Keratinocyte (primary cell): ENCODE measurements at regions not wholly inside any gene's neighbourhood (a gene's known extent, or its start where the extent isn't known, plus 50 kb on each side); places are given as distances from the start of the nearest gene placed in this dataset.

ENCODE experiments used
- EZH2 ChIP-seq: IDR thresholded peaks from one replicate; pipeline ENCODE4 v1.6.1; 2012; ENCODE audit warnings: inconsistent platforms, mild to moderate bottlenecking, low read length, moderate library complexity
- TF ChIP-seq, protein P1 (sequence below), 3 experiments: IDR thresholded peaks in 1 of 3; conservative IDR thresholded peaks in 1 of 3; optimal IDR thresholded peaks in 1 of 3; 2 replicates in 2 of 3; 3 replicates in 1 of 3; pipeline versions ENCODE3 to v1.5.1; 2011; ENCODE audit warnings: low read length in 3 of 3, mild to moderate bottlenecking in 3 of 3, moderate library complexity in 2 of 3, control low read depth in 1 of 3, inconsistent platforms in 1 of 3; ENCODE audit not compliant: insufficient read depth in 2 of 3; ENCODE audit errors: extremely low read depth in 1 of 3

DNA sequence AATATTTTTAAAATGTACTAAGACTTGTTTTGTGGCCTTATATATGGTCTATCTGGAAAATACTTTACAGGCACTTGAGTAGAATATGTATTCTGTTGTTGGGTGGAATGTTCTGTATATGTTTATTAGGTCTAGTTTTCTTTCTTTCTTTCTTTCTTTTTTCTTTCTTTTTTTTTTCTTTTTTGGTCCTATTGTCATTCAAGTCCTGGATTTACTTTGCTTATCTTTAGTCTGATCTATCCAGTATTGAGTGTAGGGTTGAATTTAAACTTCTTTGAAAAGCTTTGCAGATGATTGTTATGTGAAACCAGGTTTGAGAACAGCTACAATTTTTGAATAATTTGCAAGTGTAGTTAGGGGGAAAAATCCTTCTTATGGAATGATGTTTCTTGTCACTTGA is 67.1 kb upstream of the GRIK2 start:
- TF ChIP-seq, protein P1, sequence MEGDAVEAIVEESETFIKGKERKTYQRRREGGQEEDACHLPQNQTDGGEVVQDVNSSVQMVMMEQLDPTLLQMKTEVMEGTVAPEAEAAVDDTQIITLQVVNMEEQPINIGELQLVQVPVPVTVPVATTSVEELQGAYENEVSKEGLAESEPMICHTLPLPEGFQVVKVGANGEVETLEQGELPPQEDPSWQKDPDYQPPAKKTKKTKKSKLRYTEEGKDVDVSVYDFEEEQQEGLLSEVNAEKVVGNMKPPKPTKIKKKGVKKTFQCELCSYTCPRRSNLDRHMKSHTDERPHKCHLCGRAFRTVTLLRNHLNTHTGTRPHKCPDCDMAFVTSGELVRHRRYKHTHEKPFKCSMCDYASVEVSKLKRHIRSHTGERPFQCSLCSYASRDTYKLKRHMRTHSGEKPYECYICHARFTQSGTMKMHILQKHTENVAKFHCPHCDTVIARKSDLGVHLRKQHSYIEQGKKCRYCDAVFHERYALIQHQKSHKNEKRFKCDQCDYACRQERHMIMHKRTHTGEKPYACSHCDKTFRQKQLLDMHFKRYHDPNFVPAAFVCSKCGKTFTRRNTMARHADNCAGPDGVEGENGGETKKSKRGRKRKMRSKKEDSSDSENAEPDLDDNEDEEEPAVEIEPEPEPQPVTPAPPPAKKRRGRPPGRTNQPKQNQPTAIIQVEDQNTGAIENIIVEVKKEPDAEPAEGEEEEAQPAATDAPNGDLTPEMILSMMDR (optimal IDR thresholded peaks at IDR 0.05 in 1 of 3, IDR thresholded peaks at IDR 0.05 in 1 of 3, conservative IDR thresholded peaks at IDR 0.05 in 1 of 3; ENCODE audit: extremely low read depth in 1 of 3, insufficient read depth in 2 of 3, low read length in 3 of 3), result no peak
- no peak for TF ChIP-seq EZH2
